DMS 273 treated with DMSO at 0.1 percent for 48 hours (cell line): ENCODE measurements at regions not wholly inside any gene's neighbourhood (a gene's known extent, or its start where the extent isn't known, plus 50 kb on each side); places are given as distances from the start of the nearest gene placed in this dataset.

Experiments
- DNase-seq: peaks from one replicate; lab custom pipeline; 2025; lab: John Stamatoyannopoulos, UW

DNA sequence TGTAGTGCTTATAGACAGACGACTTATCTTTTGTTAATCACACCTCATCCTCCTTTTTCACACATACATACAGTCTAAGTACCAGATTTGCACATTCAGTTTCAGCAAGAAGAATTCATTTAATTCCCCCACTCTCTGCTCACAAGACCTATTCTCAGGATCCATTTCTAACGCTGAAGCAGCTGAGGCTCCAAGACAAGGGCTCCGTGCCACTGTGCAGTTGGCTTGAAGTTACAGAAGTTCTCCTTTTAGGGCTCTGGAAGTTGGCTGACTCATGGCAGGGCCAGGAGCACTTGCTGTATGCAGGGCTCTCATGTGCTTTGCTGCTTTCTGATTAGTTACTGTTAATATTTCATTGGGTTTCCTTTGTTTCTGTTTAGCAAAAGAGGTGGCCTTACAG is 1566.9 kb upstream of the TMEM132C start:
- DNase-seq, result no peak

GRCh38 chr12:126704609-126705008 is 1562.4 kb upstream of the TMEM132C start:
- DNase-seq, result no peak

- DNase-seq, result no peak
Observed at GRCh38 chr12:126706300-126706699, 1560.7 kb upstream of the TMEM132C start.

DNA sequence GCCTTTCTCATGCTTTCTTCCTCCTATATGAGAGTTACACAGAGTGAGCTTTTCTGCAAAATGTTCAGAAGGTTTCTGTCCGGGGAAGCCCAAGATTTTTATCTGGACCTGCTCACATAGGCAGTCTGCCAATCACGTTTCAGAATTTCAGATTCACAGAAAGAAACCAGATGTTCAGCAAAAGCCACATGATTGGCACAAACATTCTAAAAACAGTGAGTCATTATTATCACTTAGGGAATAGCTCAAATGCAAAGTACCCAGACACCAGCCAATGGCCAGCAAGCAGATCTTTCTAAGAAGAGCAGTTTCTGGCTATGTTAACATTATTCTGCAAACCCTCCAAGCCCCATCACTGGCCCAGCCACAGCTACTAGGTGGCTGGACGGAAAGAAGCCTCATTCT is 1558.5 kb upstream of the TMEM132C start:
- DNase-seq, result no peak

DNA sequence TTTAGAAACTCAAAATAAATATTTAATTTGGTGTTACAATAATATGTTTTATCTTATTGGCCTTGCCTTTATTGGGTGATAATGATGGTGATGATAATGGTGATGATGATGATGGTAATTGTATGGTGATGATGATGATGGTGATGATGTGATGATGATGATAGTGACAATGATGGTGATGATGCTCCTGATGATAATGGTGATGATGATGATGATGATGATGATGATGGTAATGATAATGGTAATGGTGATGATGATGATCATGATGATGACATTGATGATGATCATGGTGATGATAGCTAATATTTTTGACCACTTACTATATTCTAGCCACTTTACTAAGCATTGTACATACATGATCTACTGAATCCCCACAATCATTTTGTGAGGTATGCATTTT is 1548.6 kb upstream of the TMEM132C start:
- DNase-seq, result no peak

- no peak for DNase-seq
Observed at GRCh38 chr12:126719912-126720705, 1546.9 kb upstream of the TMEM132C start.

DNA sequence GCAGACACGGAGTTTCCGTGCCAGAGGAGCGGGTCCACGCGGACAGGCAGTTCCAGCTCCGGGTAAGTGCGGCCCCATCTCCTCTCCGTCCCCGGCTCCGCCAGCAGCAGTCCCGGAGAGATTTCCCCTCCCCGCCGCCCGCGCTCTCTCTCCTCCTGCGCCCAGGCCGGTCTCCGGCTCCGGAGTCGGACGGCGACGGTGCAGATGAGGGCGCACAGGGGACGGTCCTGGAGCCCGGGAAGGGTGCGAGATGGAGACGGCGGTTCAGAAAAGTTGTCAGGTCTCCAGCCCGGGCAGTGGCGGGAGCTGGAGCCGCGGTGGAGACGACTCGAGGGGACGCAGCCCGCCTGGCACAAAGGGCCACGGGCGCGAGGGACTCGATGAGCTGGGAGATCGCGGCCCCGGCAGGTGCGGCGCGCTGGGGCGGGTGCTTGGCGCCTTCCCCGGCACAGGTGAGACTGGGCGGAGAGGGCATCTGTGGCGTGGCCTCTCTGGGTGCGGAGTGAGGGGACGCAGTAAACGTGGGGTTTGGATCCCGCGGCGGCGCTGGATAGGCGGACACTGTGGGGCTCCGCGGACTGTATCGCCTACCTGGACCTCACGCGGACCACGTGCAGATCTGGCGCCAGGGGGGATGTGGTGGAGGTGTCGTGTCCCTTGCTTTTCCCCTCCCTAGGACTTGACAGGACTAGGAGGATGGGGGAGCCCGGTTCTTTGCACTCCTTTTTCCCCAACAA is 1540.3 kb upstream of the TMEM132C start:
- DNase-seq, result no peak

GRCh38 chr12:126727218-126728075 is 1539.5 kb upstream of the TMEM132C start:
- no peak for DNase-seq

DNA sequence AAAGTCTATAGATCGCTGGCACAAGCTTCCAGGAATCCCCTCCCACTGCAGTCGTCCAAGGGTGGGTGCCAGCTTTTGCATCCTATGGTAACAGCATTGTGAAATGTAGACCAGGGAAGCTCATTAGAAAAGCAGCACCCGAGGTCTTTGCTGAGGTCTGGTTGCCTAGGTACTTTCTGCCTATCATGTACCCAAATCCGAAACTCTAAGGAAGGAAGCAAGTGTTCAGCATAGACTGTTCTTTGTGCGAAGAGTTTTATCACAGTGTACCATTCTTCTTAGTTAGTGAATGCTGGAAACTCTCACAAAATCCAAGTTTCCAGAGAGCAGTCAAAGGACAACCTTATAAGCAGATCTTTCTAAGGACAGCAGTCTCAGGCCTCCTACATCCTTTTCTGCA is 1532.7 kb upstream of the TMEM132C start:
- no peak for DNase-seq

- no peak for DNase-seq
Observed at GRCh38 chr12:126734710-126735109, 1532.3 kb upstream of the TMEM132C start.

DNA sequence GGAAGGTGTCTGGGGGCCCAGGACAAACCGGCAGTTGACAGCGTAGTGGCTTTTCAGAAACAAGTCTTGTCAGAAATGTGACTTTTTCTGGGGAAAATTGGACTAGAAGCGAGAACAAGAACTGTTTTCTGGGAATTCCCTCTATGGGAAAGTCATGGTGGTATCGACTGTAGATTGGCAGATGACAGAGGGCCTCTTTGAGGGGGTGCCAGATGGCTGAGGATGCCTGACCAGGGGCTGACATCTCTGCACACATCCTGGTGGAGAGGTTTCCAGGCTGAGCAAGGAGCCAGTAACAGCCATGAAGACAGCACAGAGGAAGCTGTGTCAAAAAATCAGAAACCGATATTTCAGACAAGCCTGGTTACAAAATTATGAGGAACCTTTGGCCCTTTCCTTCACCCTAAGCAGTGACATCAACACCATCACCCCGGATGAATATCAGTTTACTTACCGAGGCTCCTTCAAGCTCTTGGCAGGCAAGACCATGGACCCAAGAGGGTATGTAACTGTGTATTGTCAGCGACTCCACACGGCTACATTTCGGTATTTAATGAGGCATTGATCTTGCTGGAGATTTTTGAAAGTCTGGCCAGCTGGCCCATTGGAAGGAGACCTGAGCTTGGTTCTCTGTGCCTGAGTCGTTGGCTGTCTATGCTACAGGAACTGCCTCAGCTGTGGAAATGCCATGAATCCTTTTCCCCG is 1525.3 kb upstream of the TMEM132C start:
- no peak for DNase-seq

DNA sequence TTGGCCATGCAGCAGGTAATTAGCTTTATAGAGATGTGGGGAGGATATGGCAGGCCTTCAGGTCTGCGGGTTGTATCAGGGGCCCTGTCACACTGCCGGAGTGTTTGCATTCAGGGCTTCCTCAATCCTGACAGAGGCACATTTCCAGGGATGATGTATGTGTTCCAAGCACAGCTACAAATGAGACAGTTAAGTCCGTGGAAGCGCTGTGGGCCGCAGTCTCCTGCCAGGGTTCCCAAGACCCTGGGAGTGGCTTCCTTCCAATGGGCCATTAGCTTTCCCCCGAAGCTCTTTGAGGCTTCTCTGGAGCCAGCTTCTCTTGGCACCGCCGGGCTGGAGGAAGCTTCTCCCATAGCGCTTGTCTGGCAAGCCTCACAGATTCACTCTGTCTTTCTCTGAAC is 1524.7 kb upstream of the TMEM132C start:
- DNase-seq, result no peak

GRCh38 chr12:126747530-126748149 is 1519.3 kb upstream of the TMEM132C start:
- DNase-seq, result no peak

- DNase-seq, result no peak
Observed at GRCh38 chr12:126752021-126752420, 1514.9 kb upstream of the TMEM132C start.

GRCh38 chr12:126757326-126757725 is 1509.6 kb upstream of the TMEM132C start:
- DNase-seq, result no peak

DNA sequence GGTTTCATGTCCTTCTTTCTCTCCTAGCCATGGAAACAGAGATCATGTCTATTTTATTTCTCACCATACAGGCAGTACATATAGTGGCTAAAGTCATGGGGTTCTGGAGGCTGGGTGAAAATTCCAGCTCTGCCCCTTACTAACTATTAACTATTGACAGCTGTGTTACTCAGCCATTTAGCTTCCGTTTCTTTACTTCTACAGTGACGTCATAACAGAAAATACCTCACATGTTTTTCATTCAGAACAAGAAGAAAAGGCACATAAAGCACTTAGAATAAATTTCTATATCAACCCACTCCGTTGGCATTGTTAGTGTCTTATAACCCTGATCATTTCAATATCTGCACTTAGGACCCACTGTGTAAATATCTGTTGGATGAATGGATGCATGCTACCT is 1506.9 kb upstream of the TMEM132C start:
- no peak for DNase-seq

DNA sequence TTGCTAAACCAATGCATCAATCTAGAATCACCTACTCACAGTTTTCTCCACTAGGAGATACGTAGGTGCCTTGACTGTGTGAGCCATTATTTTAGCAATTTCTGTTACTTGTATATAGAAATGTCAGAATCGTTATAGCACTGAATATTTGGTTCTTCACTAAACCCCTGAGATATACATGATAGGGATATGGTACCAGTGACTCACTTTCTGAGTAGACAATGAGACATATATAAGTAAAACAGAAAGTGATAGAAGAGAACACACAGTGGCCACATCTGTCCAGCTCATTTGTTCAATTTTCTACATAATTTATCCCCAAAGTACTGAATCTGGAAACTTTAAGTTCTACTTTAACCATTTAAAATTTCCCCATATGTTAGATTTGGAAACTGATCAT is 1505.5 kb upstream of the TMEM132C start:
- no peak for DNase-seq

DNA sequence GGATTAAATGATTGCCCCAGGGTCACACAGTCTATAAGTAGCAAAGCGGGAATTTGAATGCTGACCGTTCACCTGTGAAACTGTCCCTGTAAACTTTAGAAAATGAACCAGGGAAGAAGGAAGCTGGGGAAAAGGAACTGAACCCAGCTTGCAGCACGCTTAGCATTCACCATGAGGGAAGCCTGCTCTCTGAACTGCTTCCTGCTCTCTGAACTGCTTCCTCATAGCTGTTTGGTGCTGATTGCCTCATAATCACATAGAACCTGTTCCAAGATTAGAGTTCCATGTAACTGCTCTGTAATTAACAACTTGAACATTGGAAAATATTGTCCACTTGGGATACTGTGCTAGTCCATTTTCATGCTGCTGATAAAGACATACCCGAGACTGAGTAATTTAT is 1504.8 kb upstream of the TMEM132C start:
- no peak for DNase-seq

- DNase-seq, result no peak
Observed at GRCh38 chr12:126763359-126763758, 1503.6 kb upstream of the TMEM132C start.

DNA sequence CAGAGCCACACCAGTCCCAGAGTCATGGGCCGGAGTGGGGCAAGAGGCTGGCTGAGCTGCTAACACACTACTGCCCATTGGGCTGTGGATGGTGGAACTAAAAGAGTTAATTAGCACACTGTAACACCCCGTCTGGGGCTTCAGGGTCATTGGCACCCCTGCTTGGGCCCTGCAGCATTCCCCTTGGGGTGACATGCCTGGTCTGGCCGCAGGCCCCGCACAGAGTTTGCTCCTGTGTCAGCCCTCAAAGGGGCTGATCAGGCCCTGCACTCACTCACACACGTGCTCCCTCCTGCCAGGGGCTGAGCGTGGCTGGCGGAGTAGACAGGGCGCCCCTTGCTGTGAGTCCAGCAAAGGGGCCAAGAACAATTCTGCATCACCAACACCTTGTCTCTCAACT is 1499.6 kb upstream of the TMEM132C start:
- DNase-seq, result no peak

DNA sequence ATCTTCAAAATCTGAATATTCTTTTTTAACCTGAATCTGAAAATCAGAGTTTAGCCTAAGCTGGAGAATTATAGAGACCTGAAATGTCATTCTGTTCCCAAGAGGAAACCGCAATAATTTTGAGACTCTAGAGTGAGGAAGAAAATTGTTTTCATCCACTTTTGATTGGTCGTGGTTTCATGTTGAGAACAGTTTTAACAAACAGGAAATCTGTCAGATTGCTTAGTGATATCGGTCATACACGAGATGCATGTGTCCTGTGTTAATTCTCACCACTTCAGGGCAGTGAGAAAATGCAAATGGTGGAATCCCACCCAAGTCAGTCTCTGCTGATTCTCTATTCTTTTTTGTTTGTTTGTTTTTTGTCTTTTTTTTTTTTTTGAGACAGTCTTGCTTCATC is 1498.5 kb upstream of the TMEM132C start:
- no peak for DNase-seq

DNA sequence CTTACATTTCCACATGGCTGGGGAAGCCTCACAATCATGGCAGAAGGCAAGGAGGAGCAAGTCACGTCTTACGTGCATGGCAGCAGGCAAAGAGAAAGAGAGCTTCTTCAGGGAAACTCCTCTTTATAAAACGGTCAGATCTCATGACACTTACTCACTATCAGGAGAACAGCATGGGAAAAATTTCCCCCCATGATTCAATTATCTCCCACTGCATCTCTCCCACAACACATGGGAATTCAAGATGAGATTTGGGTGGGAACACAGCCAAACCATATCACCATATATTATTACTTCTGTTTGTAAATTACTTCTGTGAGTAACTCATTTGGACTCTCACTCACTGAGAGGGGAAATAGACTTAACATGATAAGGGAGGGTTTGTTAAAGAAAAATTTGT is 1496.8 kb upstream of the TMEM132C start:
- DNase-seq, result no peak
